ENCODE measurements at regions not wholly inside any gene's neighbourhood (a gene's known extent, or its start where the extent isn't known, plus 50 kb on each side); places are given as distances from the start of the nearest gene placed in this dataset.

DNA sequence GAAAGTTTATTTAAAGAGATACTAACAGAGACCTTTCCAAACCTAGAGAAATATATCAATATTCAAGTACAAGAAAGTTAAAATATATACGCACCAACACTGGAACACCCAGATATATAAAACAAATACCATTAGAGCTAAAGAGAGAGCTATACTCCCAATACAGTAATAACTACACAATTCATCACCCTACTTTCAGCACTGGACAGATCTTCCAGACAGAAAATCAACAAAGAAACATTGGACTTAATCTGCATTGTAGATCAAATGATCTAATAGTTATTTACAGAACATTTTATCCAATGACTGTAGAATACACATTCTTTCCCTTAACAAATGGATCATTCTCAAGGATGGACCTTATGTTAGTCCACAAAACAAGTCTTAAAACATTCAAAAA is 311.9 kb downstream of the METTL15 start:
- DNase-seq, result no peak

DNA sequence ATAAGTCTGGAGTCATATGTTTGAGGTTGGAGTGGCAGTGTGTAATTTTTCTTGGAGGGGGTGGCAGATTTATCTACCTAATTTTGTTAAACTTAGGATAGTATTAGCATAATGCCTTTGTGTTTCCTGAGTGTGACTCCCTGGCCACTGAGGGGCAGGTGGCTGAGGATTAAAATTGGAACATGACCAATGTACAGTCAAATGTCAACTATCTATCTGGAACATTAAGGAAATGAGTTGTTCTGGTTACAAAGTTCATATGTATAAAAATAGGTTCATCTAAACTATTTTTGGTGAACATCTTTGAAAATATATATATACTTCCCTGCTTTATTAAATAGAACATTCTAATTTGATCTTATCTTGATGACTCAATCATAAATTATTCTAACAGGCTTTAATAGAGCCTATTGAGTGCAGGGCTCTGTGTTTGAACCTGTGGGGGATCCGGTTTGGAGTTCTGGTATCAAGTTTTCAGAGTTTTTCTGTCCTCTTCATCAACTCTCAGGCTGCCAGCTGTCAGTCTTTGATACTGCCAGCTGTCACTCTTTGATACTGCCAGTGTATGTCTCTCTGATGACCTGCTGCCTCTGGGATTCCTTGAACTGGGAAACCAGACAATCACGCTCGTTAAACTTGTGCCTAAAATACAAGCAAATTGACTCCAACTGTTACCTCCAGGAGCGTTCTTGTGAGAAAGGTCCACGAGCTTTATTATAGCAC is 309.6 kb downstream of the METTL15 start:
- no peak for DNase-seq

DNA sequence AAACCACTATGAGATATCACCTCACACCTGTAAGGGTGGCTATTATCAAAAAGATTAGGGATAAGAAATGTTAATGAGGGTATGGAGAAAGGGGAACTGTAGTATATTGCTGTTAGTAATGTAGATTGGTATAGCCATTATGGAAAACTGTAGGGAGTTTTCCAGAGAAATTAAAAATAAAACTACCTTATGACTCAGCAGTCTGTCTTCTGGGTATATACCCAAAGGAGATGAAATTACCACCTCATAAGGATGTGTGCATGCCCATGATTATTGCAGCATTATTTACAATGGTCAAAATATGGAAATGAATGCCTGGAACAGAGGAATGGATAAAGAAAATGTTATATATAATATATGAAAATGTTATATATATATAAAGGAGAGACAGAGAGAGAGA is 303.8 kb downstream of the METTL15 start:
- no peak for DNase-seq

DNA sequence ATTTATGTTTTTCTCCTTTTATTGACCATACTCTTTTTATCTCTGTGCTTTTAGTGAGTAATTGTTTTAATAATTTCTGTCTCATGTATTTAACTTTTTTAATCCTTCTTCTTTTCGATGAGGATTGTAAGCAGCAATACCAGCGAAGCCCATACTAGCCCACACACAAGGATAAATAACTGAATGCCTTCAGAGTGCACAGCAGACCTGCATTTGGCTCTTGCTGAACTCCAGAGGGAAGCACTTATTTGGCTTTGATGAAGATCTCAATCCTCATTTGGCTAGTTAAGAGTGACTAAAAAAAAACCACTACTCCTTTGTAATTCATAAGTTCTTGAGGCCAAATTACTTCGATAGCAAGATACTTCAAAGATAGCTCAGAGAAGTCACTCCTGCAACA is 293.3 kb downstream of the METTL15 start:
- DNase-seq, result no peak

DNA sequence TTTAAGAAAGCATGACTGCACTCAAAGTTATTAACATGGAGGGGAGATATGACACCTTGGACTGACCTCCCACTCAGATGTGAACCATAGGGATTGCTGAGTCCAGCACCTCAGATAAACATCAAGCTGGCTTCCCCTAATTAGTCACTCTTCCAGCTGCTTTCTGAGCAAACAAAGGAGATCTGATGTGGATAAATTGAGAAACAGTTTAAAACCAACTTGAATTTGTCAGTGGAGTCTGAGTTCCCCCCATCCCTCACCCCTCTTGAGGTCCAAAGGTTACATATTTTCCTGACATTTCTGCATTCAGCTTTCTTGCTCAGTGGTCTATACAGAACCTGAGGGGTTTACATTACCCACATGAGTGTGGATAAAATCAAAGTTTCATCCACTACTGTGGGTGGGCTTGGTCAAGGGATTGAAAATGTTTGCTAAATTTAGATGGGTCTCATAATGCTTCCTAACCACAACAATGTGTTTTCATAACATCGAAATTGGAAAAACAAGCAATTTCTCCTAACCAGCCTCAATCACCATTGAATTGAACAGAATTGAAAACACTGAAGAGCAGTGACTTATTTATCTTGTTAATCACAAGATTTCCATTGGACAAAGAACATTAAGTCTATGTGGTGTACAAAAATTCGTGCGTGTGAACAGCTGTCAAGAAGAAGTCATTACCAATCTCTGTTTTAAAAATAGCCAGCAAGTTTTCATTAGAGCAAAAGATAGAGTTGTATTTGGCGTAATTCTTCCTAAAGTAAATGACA is 292.3 kb downstream of the METTL15 start:
- no peak for DNase-seq

DNA sequence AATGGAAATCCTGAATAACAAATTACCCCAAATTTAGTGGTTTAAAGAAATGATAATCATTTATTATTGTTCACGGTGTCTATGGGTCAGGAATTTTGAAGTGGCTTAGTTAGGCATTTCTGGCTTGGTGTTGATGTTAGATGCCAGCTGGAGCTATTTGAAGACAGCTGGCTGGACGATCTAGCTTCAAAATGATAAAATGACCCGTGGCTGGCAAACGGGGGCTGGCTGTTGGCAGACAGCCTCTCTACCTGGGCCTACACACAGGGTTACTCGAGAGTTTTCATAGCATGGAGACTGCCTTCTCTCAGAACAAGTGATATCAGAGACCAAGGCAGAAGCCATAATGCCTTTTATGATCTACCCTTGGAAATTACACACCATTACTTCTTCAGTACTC is 285.2 kb downstream of the METTL15 start:
- no peak for DNase-seq

DNA sequence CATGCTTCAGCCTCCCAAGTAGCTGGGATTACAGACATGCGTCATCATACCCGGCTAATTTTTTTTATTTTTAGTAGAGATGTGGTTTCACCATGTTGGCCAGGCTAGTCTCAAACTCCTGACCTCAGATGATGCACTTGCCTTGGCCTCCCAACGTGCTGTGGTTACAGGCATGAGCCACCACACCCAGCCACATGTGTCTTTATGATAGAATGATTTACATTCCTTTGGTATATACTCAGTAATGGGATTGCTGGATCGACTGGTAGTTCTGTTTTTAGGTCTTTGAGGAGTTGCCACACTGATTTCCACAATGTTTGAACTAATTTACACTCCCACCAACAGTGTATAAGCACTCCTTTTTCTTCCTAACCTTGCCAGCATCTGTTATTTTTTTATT is 276.2 kb downstream of the METTL15 start:
- DNase-seq, result no peak

DNA sequence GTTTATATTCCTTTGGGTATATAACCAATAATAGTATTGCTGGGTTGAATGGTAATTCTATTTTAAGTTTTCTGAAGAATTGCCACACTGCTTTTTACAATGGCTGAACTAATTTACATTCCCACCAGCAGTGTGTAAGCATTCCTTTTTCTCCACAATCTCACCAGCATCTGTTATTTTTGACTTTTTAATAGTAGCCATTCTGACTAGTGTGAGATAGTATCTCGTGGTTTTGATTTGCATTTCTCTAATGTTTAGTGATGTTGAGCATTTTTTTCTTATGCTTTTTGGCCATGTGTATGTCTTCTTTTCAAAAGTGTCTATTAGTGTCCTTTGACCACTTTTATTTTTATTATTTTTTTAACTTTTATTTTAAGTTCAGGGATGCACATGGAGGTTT is 275.3 kb downstream of the METTL15 start:
- no peak for DNase-seq
